Astrocyte (in vitro differentiated cells and primary cell): ENCODE measurements at regions not wholly inside any gene's neighbourhood (a gene's known extent, or its start where the extent isn't known, plus 50 kb on each side); places are given as distances from the start of the nearest gene placed in this dataset.

Experiments used
- EZH2 ChIP-seq: IDR thresholded peaks from 2 replicates; pipeline ENCODE4 v1.6.1; 2012; ENCODE audit warnings: mild to moderate bottlenecking, low read length, inconsistent platforms; ENCODE audit not compliant: insufficient read depth
- TF ChIP-seq, protein P1 (sequence below): IDR thresholded peaks from 2 replicates; pipeline ENCODE4 v1.5.1; 2011; ENCODE audit warnings: low read depth, mild to moderate bottlenecking, inconsistent platforms, low read length, moderate library complexity; ENCODE audit not compliant: insufficient read depth

DNA sequence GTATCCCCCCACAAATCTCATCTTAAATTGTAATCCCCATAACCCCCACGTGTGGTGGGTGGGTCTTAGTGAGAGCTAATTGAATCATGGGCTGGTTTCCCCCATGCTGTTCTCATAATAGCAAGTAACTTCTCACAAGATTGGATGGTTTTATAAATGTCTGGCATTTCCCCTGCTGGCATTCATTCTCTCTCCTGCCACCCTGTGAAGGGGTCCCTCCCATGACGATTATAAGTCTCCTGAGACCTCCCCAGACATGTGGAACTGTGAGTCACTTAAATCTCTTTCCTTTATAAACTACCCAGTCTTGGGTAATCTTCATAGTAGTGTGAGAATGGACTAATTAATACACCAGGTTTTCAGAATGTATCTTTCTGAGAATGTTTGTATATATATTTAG is 1159.4 kb downstream of the FAM181B start:
- TF ChIP-seq EZH2 = no peak
- TF ChIP-seq, protein P1, sequence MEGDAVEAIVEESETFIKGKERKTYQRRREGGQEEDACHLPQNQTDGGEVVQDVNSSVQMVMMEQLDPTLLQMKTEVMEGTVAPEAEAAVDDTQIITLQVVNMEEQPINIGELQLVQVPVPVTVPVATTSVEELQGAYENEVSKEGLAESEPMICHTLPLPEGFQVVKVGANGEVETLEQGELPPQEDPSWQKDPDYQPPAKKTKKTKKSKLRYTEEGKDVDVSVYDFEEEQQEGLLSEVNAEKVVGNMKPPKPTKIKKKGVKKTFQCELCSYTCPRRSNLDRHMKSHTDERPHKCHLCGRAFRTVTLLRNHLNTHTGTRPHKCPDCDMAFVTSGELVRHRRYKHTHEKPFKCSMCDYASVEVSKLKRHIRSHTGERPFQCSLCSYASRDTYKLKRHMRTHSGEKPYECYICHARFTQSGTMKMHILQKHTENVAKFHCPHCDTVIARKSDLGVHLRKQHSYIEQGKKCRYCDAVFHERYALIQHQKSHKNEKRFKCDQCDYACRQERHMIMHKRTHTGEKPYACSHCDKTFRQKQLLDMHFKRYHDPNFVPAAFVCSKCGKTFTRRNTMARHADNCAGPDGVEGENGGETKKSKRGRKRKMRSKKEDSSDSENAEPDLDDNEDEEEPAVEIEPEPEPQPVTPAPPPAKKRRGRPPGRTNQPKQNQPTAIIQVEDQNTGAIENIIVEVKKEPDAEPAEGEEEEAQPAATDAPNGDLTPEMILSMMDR = no peak
